HepG2 (cell line): ENCODE measurements at regions not wholly inside any gene's neighbourhood (a gene's known extent, or its start where the extent isn't known, plus 50 kb on each side); places are given as distances from the start of the nearest gene placed in this dataset.
A peak's percentile ranks its signal among the peaks of the same experiment; 100 is the strongest.

Experiments used
- ARID2 ChIP-seq: sonication (generic); formaldehyde crosslinking; IDR thresholded peaks from 2 replicates; pipeline ENCODE4 v1.8.1; 2022; ENCODE audit warnings: mild to moderate bottlenecking, missing genetic modification reagents, borderline replicate concordance
- ATF1 ChIP-seq: IDR thresholded peaks from 2 replicates; pipeline ENCODE4 v1.6.1; 2016; ENCODE audit warnings: mild to moderate bottlenecking, control low read depth
- CREB1 ChIP-seq, 2 experiments: fragments of 450-650 bp in 1 of 2; IDR thresholded peaks; 2 replicates each; pipeline ENCODE4 v1.6.1; 2016 to 2017; ENCODE audit warnings: control low read depth in 1 of 2, mild to moderate bottlenecking in 1 of 2, missing compliant biosample characterization in 1 of 2, missing genetic modification characterization in 1 of 2
- DZIP1 ChIP-seq: sonication (generic); formaldehyde crosslinking; IDR thresholded peaks from 2 replicates; pipeline ENCODE4 v1.5.0; 2020; ENCODE audit warnings: mild to moderate bottlenecking, missing genetic modification reagents
- ELF3 ChIP-seq: IDR thresholded peaks from 2 replicates; pipeline ENCODE4 v1.6.1; 2016; ENCODE audit warnings: missing genetic modification reagents, missing compliant biosample characterization
- HBP1 ChIP-seq: IDR thresholded peaks from 2 replicates; pipeline ENCODE4 v1.6.1; 2016; ENCODE audit warnings: low read depth, control low read depth
- HNF4A ChIP-seq: sonication (generic); formaldehyde crosslinking; IDR thresholded peaks from 2 replicates; pipeline ENCODE4 v1.4.0; 2020; ENCODE audit warnings: missing genetic modification reagents
- JUND ChIP-seq: sonication (generic); formaldehyde crosslinking; IDR thresholded peaks from 2 replicates; pipeline ENCODE4 v1.8.0; 2022; ENCODE audit warnings: mild to moderate bottlenecking, missing genetic modification reagents
- NPAS2 ChIP-seq: sonication (generic); formaldehyde crosslinking; IDR thresholded peaks from 2 replicates; pipeline ENCODE4 v1.8.0; 2022; ENCODE audit warnings: mild to moderate bottlenecking, missing genetic modification reagents, borderline replicate concordance
- NR2F1 ChIP-seq, 2 experiments: fragments of 450-650 bp in 1 of 2; formaldehyde crosslinking in 1 of 2; IDR thresholded peaks; 2 replicates each; pipeline versions ENCODE4 v1.5.0 to v1.6.1; 2016 to 2020; ENCODE audit warnings: mild to moderate bottlenecking in 1 of 2, missing compliant biosample characterization in 1 of 2, missing genetic modification reagents in 1 of 2, moderate library complexity in 1 of 2
- NRL ChIP-seq: sonication (generic); formaldehyde crosslinking; IDR thresholded peaks from 2 replicates; pipeline ENCODE4 v1.5.0; 2020; ENCODE audit warnings: missing genetic modification reagents, mild to moderate bottlenecking, moderate library complexity, borderline replicate concordance
- POLR2G ChIP-seq: fragments of 200-400 bp; formaldehyde crosslinking; IDR thresholded peaks from 2 replicates; pipeline ENCODE4 v1.6.1; 2018; ENCODE audit warnings: mild to moderate bottlenecking, low read depth, low read length, moderate library complexity
- PTBP1 ChIP-seq: fragments of 200-400 bp; formaldehyde crosslinking; IDR thresholded peaks from 2 replicates; pipeline ENCODE4 v1.6.1; 2018; ENCODE audit warnings: low read length, low read depth; ENCODE audit not compliant: poor library complexity, severe bottlenecking
- THYN1 ChIP-seq: sonication (generic); formaldehyde crosslinking; IDR thresholded peaks from 2 replicates; pipeline ENCODE4 v1.8.1; 2023; ENCODE audit warnings: low read depth, mild to moderate bottlenecking, moderate library complexity, missing genetic modification reagents, borderline replicate concordance
- TRIM24 ChIP-seq: sonication (generic); formaldehyde crosslinking; IDR thresholded peaks from 2 replicates; pipeline ENCODE4 v1.8.0; 2022; ENCODE audit warnings: mild to moderate bottlenecking, missing genetic modification reagents
- ZNF3 ChIP-seq: IDR thresholded peaks from 2 replicates; pipeline ENCODE4 v1.7.0; 2017; ENCODE audit warnings: inconsistent platforms
- ZNF546 ChIP-seq: sonication (generic); formaldehyde crosslinking; conservative IDR thresholded peaks from 2 replicates; pipeline ENCODE4 v1.8.1; 2023; ENCODE audit warnings: mild to moderate bottlenecking, missing genetic modification reagents
- ZNF619 ChIP-seq: sonication (generic); formaldehyde crosslinking; IDR thresholded peaks from 2 replicates; pipeline ENCODE4 v1.4.0; 2020; ENCODE audit warnings: mild to moderate bottlenecking, missing genetic modification reagents
- ZNF816 ChIP-seq: sonication (generic); formaldehyde crosslinking; IDR thresholded peaks from 2 replicates; pipeline ENCODE4 v1.8.0; 2022; ENCODE audit warnings: missing genetic modification reagents, mild to moderate bottlenecking, borderline replicate concordance
- TF ChIP-seq, protein P1 (sequence below): sonication (generic); formaldehyde crosslinking; conservative IDR thresholded peaks from 2 replicates; pipeline ENCODE4 v1.4.0; 2020; ENCODE audit warnings: missing genetic modification reagents
- TF ChIP-seq, protein P2 (sequence below): sonication (generic); formaldehyde crosslinking; IDR thresholded peaks from 2 replicates; pipeline ENCODE4 v1.8.0; 2022; ENCODE audit warnings: mild to moderate bottlenecking, missing genetic modification reagents; ENCODE audit not compliant: insufficient replicate concordance

GRCh38 chr4:3830774-3831528 lies 64.8 kb downstream of the ADRA2C start (continued):
- TF ChIP-seq, protein P1, sequence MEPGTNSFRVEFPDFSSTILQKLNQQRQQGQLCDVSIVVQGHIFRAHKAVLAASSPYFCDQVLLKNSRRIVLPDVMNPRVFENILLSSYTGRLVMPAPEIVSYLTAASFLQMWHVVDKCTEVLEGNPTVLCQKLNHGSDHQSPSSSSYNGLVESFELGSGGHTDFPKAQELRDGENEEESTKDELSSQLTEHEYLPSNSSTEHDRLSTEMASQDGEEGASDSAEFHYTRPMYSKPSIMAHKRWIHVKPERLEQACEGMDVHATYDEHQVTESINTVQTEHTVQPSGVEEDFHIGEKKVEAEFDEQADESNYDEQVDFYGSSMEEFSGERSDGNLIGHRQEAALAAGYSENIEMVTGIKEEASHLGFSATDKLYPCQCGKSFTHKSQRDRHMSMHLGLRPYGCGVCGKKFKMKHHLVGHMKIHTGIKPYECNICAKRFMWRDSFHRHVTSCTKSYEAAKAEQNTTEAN (CRISPR knock-in tag) = no peak
- TF ChIP-seq THYN1 (CRISPR knock-in tag) = peak; percentile 62; the same call in 1 of the 2 replicates
- no peak for TF ChIP-seq ZNF3 (CRISPR knock-in tag)
- peak; percentile 64 for TF ChIP-seq POLR2G
- peak; percentile 81; the same call in 1 of the 2 replicates for TF ChIP-seq TRIM24
- no peak for TF ChIP-seq ZNF816 (CRISPR knock-in tag)
- TF ChIP-seq ZNF546 (CRISPR knock-in tag) = 0 out of 2 replicates have a peak, but pooled peaks have one; percentile 40
- peak; percentile 41; the same call in 1 of the 2 replicates for TF ChIP-seq ARID2
- 0 out of 2 replicates have a peak, but pooled peaks have one; percentile 47 for TF ChIP-seq JUND (CRISPR knock-in tag)
- TF ChIP-seq ZNF619 (CRISPR knock-in tag) = peak; percentile 55; the same call in 1 of the 2 replicates
- TF ChIP-seq HBP1 (CRISPR knock-in tag) = peak; percentile 93; the same call in 1 of the 2 replicates
- no peak for TF ChIP-seq NPAS2 (CRISPR knock-in tag)
- TF ChIP-seq, protein P2, sequence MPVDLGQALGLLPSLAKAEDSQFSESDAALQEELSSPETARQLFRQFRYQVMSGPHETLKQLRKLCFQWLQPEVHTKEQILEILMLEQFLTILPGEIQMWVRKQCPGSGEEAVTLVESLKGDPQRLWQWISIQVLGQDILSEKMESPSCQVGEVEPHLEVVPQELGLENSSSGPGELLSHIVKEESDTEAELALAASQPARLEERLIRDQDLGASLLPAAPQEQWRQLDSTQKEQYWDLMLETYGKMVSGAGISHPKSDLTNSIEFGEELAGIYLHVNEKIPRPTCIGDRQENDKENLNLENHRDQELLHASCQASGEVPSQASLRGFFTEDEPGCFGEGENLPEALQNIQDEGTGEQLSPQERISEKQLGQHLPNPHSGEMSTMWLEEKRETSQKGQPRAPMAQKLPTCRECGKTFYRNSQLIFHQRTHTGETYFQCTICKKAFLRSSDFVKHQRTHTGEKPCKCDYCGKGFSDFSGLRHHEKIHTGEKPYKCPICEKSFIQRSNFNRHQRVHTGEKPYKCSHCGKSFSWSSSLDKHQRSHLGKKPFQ = no peak
- TF ChIP-seq HNF4A = peak; percentile 39; the same call in 1 of the 2 replicates
- peak; percentile 24; the same call in 1 of the 2 replicates for TF ChIP-seq DZIP1 (CRISPR knock-in tag)
- TF ChIP-seq CREB1 (IDR thresholded peaks at IDR 0.05) = no peak
- no peak for TF ChIP-seq CREB1 (CRISPR knock-in tag; IDR thresholded peaks at IDR 0.05)
- peak; percentile 66 to 84 for TF ChIP-seq NR2F1 (CRISPR knock-in tag; IDR thresholded peaks at IDR 0.05)
- TF ChIP-seq ELF3 (CRISPR knock-in tag) = peak; percentile 85
- peak; percentile 60; the same call in 1 of the 2 replicates for TF ChIP-seq NRL (CRISPR knock-in tag)
- no peak for TF ChIP-seq ATF1 (CRISPR knock-in tag)
- peak; percentile 68 for TF ChIP-seq PTBP1
